H9 (cell line): ENCODE measurements at regions not wholly inside any gene's neighbourhood (a gene's known extent, or its start where the extent isn't known, plus 50 kb on each side); places are given as distances from the start of the nearest gene placed in this dataset.
"Not testable (repeated sequence)": the region's sequence is repeated elsewhere in the genome, so short reads cannot be mapped to it uniquely, and the experiment has no call there.

ENCODE experiments used
- DNase-seq: peaks from one replicate; pipeline ENCODE4 v3.0.0-alpha.2; 2017
- H2AFZ ChIP-seq: one replicate; pipeline ENCODE4 v1.6.1; 2013; ENCODE audit warnings: mild to moderate bottlenecking, low read length, control low read depth, moderate library complexity
- H2AK5ac ChIP-seq: 2 replicates; pipeline ENCODE4 v1.6.1; 2013; ENCODE audit warnings: low read length, control low read depth, mixed read lengths; ENCODE audit not compliant: insufficient read length
- H2BK120ac ChIP-seq: one replicate; pipeline ENCODE4 v1.6.1; 2013; ENCODE audit warnings: low read depth, mild to moderate bottlenecking, low read length, control low read depth, inconsistent platforms; ENCODE audit not compliant: poor library complexity, severe bottlenecking
- H2BK12ac ChIP-seq: 2 replicates; pipeline ENCODE4 v1.6.1; 2013; ENCODE audit warnings: low read length, control low read depth, mixed read lengths, low read depth; ENCODE audit not compliant: insufficient read length
- H2BK15ac ChIP-seq: 2 replicates; pipeline ENCODE4 v1.6.1; 2013; ENCODE audit warnings: low read depth, low read length, control low read depth
- H2BK20ac ChIP-seq: one replicate; pipeline ENCODE4 v1.6.1; 2013; ENCODE audit warnings: low read depth, mild to moderate bottlenecking, low read length, control low read depth, inconsistent platforms; ENCODE audit not compliant: poor library complexity, severe bottlenecking
- H2BK5ac ChIP-seq: 2 replicates; pipeline ENCODE4 v1.6.1; 2013; ENCODE audit warnings: low read length, control low read depth, mixed read lengths; ENCODE audit not compliant: insufficient read length
- H3K14ac ChIP-seq: 2 replicates; pipeline ENCODE4 v1.6.1; 2013; ENCODE audit warnings: low read length, control low read depth; ENCODE audit not compliant: insufficient read depth
- H3K18ac ChIP-seq: 2 replicates; pipeline ENCODE4 v1.6.1; 2013; ENCODE audit warnings: low read depth, mild to moderate bottlenecking, mixed read lengths, low read length, control low read depth; ENCODE audit not compliant: insufficient read length
- H3K23ac ChIP-seq: 2 replicates; pipeline ENCODE4 v1.6.1; 2013; ENCODE audit warnings: low read length, control low read depth, mixed read lengths, low read depth; ENCODE audit not compliant: insufficient read length
- H3K23me2 ChIP-seq: 2 replicates; pipeline ENCODE4 v1.6.1; 2013; ENCODE audit warnings: low read depth, mild to moderate bottlenecking, mixed read lengths, low read length, control low read depth; ENCODE audit not compliant: insufficient read length, poor library complexity, severe bottlenecking
- H3K27ac ChIP-seq: 2 replicates; pipeline ENCODE4 v1.5.1; 2013; ENCODE audit warnings: low read length, control low read depth, mixed read lengths, low read depth; ENCODE audit not compliant: insufficient read length
- H3K27me3 ChIP-seq: 2 replicates; pipeline ENCODE4 v1.6.1; 2013; ENCODE audit warnings: low read length, control low read depth, inconsistent platforms; ENCODE audit not compliant: insufficient read depth
- H3K4ac ChIP-seq: 2 replicates; pipeline ENCODE4 v1.6.1; 2013; ENCODE audit warnings: low read depth, mild to moderate bottlenecking, control low read depth, inconsistent platforms, low read length, moderate library complexity
- H3K4me1 ChIP-seq: 2 replicates; pipeline ENCODE4 v1.6.1; 2013; ENCODE audit warnings: low read length, control low read depth, inconsistent platforms; ENCODE audit not compliant: insufficient read depth
- H3K4me2 ChIP-seq: 2 replicates; pipeline ENCODE4 v1.6.1; 2013; ENCODE audit warnings: low read length, control low read depth, mixed read lengths; ENCODE audit not compliant: insufficient read length, insufficient read depth
- H3K56ac ChIP-seq: 2 replicates; pipeline ENCODE4 v1.6.1; 2013; ENCODE audit warnings: low read depth, mild to moderate bottlenecking, mixed read lengths, low read length, control low read depth; ENCODE audit not compliant: insufficient read length
- H3K79me1 ChIP-seq: 2 replicates; pipeline ENCODE4 v1.6.1; 2013; ENCODE audit warnings: low read depth, mild to moderate bottlenecking, moderate library complexity, low read length, control low read depth, inconsistent platforms; ENCODE audit not compliant: insufficient read depth, poor library complexity, severe bottlenecking
- H3K79me2 ChIP-seq: 2 replicates; pipeline ENCODE4 v1.6.1; 2013; ENCODE audit warnings: low read length, control low read depth, inconsistent platforms; ENCODE audit not compliant: insufficient read depth
- H3K9ac ChIP-seq: 2 replicates; pipeline ENCODE4 v1.6.1; 2013; ENCODE audit warnings: low read length, control low read depth, mixed read lengths; ENCODE audit not compliant: insufficient read length; ENCODE audit errors: extremely low read depth
- H3K9me3 ChIP-seq: one replicate; pipeline ENCODE4 v1.6.1; 2013; ENCODE audit warnings: low read depth, low read length, inconsistent platforms; ENCODE audit not compliant: control insufficient read depth
- H3T11ph ChIP-seq: one replicate; pipeline ENCODE4 v1.6.1; 2013; ENCODE audit warnings: mild to moderate bottlenecking, low read length, control low read depth, inconsistent platforms
- H4K20me1 ChIP-seq: one replicate; pipeline ENCODE4 v1.6.1; 2013; ENCODE audit not compliant: control insufficient read depth, insufficient read length, insufficient read depth
- H4K5ac ChIP-seq: 2 replicates; pipeline ENCODE4 v1.6.1; 2013; ENCODE audit warnings: low read depth, mild to moderate bottlenecking, mixed read lengths, low read length, control low read depth; ENCODE audit not compliant: insufficient read length
- H4K8ac ChIP-seq: replicated peaks from 2 replicates; pipeline ENCODE4 v1.6.1; 2013; ENCODE audit warnings: low read length, control low read depth, mixed read lengths, low read depth; ENCODE audit not compliant: insufficient read length
- H4K91ac ChIP-seq: 2 replicates; pipeline ENCODE4 v1.6.1; 2013; ENCODE audit warnings: low read depth, mild to moderate bottlenecking, moderate library complexity, mixed read lengths, low read length, control low read depth; ENCODE audit not compliant: insufficient read length
- H3K27ac Mint-ChIP-seq, 3 experiments: 2 replicates in 2 of 3; 3 replicates in 1 of 3; pipeline ENCODE4 v1.8.0; 2020 to 2021; ENCODE audit warnings: mixed read lengths in 3 of 3, mild to moderate bottlenecking in 1 of 3, moderate library complexity in 1 of 3
- H3K27me3 Mint-ChIP-seq: 2 replicates; pipeline ENCODE4 v1.8.0; 2021; ENCODE audit warnings: low read depth, mild to moderate bottlenecking, moderate library complexity, mixed read lengths
- H3K36me3 Mint-ChIP-seq, 3 experiments: 2 replicates in 2 of 3; 3 replicates in 1 of 3; pipeline ENCODE4 v1.8.0; 2020 to 2021; ENCODE audit warnings: low read depth in 3 of 3, mixed read lengths in 3 of 3; ENCODE audit not compliant: insufficient read depth in 1 of 3
- H3K4me1 Mint-ChIP-seq, 2 experiments: 2 replicates each; pipeline ENCODE4 v1.8.0; 2020; ENCODE audit warnings: mixed read lengths in 2 of 2
- H3K4me3 Mint-ChIP-seq, 2 experiments: 2 replicates in 1 of 2; 3 replicates in 1 of 2; pipeline ENCODE4 v1.8.0; 2020 to 2021; ENCODE audit warnings: mild to moderate bottlenecking in 2 of 2, mixed read lengths in 2 of 2, moderate library complexity in 1 of 2
- H3K9me3 Mint-ChIP-seq, 2 experiments: 2 replicates in 1 of 2; 3 replicates in 1 of 2; pipeline ENCODE4 v1.8.0; 2020; ENCODE audit warnings: mild to moderate bottlenecking in 2 of 2, mixed read lengths in 2 of 2, moderate library complexity in 1 of 2
- CTCF ChIP-seq: fragments of 200-600 bp; sonication (generic); conservative IDR thresholded peaks from 3 replicates; pipeline ENCODE4 v1.8.0; 2021; ENCODE audit warnings: antibody characterized with exemption, mild to moderate bottlenecking
- WGBS: extraction: QIAGEN DNeasy Blood & Tissue Kit; methylation state at CpG from one replicate; pipeline ENCODE4 v1.1.7; 2013; ENCODE audit warnings: missing lambda C conversion rate, low lambda C conversion rate, mixed read lengths; ENCODE audit not compliant: insufficient read length; ENCODE audit errors: extremely low coverage; 5-methylcytosine and 5-hydroxymethylcytosine counted together

GRCh38 chr22:25331050-25331449, 111.6 kb downstream of the CRYBB2 start:
- H4K20me1 ChIP-seq = no peaks in the 10 kb centered on the region
- no peak overlapping the region for H2AFZ ChIP-seq
- no peak overlapping the region for H2BK5ac ChIP-seq
- H3K9ac ChIP-seq = no peak overlapping the region
- H3K9me3 ChIP-seq = no peaks in the 10 kb centered on the region
- H2BK120ac ChIP-seq = no peak overlapping the region
- no peak overlapping the region for H3K56ac ChIP-seq
- H2BK20ac ChIP-seq = no peak overlapping the region
- H3K79me1 ChIP-seq = no peaks in the 10 kb centered on the region
- H3K23me2 ChIP-seq = no peaks in the 10 kb centered on the region
- H3K27me3 Mint-ChIP-seq = no peaks in the 10 kb centered on the region
- no peaks in the 10 kb centered on the region for H3K27me3 ChIP-seq
- no peak overlapping the region for H4K91ac ChIP-seq
- no peak overlapping the region for H4K8ac ChIP-seq
- no peak overlapping the region for H2BK12ac ChIP-seq
- H3K27ac ChIP-seq = no peak overlapping the region
- H3K4me3 Mint-ChIP-seq = no peak overlapping the region
- no peak overlapping the region for H4K5ac ChIP-seq
- no peak overlapping the region for H3K18ac ChIP-seq
- H3K23ac ChIP-seq = no peak overlapping the region
- no peak for TF ChIP-seq CTCF
- H3K9me3 Mint-ChIP-seq = no peaks in the 10 kb centered on the region
- H3K4me1 ChIP-seq = no peaks in the 10 kb centered on the region
- H3K4ac ChIP-seq = no peak overlapping the region
- H3K14ac ChIP-seq = no peak overlapping the region
- H3K4me1 Mint-ChIP-seq = peaks cover 6 to 7% of the 10 kb centered on the region in 2 experiments
- no peak overlapping the region for H3T11ph ChIP-seq
- WGBS = no CpG with 5 or more reads among the region's 4 CpGs
- H3K27ac Mint-ChIP-seq = no peak overlapping the region
- no peak for DNase-seq
- no peak overlapping the region for H2BK15ac ChIP-seq
- no peaks in the 10 kb centered on the region for H3K79me2 ChIP-seq
- no peak overlapping the region for H2AK5ac ChIP-seq
- no peak overlapping the region for H3K4me2 ChIP-seq
- H3K36me3 Mint-ChIP-seq = no peaks in the 10 kb centered on the region

GRCh38 chr22:25331911-25332310, 112.5 kb downstream of the CRYBB2 start:
- H2AFZ ChIP-seq, H2BK15ac ChIP-seq, H3T11ph ChIP-seq, H4K91ac ChIP-seq, H3K36me3 Mint-ChIP-seq, H3K79me2 ChIP-seq, H3K23me2 ChIP-seq, H2AK5ac ChIP-seq, H2BK20ac ChIP-seq, H3K4me3 Mint-ChIP-seq, H3K27ac ChIP-seq, H3K4me1 ChIP-seq, H3K27me3 Mint-ChIP-seq, H4K20me1 ChIP-seq, H3K9me3 ChIP-seq, H3K14ac ChIP-seq, H3K4me2 ChIP-seq, H3K4me1 Mint-ChIP-seq, H3K9me3 Mint-ChIP-seq, H2BK12ac ChIP-seq, H3K27me3 ChIP-seq, H3K4ac ChIP-seq, H4K8ac ChIP-seq, H3K79me1 ChIP-seq, DNase-seq, H4K5ac ChIP-seq, H3K23ac ChIP-seq, H2BK120ac ChIP-seq, H2BK5ac ChIP-seq, H3K9ac ChIP-seq, H3K56ac ChIP-seq, H3K27ac Mint-ChIP-seq, H3K18ac ChIP-seq: not testable (repeated sequence)
- WGBS = no CpG with 5 or more reads among the region's 5 CpGs
